ENCODE measurements at regions not wholly inside any gene's neighbourhood (a gene's known extent, or its start where the extent isn't known, plus 50 kb on each side); places are given as distances from the start of the nearest gene placed in this dataset.

DNA sequence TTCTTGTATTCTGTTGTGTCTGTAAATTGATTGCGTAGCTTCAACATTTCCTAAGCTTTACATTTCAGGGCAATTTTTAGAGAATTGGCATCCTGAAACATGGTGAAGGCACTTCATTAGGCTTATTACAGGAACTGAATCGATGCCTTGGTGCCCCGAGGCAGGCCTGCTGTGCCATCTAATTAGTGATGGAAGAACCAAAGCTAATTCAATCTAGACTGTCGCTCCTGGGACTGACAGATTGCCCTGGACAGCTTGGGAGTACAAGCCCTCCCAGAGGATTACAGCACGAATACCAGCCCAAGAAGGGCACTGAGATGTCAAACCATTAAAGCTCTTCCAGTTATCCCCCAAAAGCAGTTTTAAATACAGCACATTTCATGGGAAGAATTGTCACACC lies 243.2 kb upstream of the ZC3H12C start:
- TF ChIP-seq SPI1 (IDR thresholded peaks at IDR 0.05; ENCODE audit: low read depth, low read length) (no peak), POLR2AphosphoS5 (IDR thresholded peaks at IDR 0.05; ENCODE audit: low read depth, low read length) (no peak), PAX5 (IDR thresholded peaks at IDR 0.05; ENCODE audit: insufficient read depth, low read length, severe bottlenecking) (no peak), POLR2A (IDR thresholded peaks at IDR 0.05; ENCODE audit: low read depth, low read length) (no peak), TAF1 (IDR thresholded peaks at IDR 0.05; ENCODE audit: low read depth, low read length) (no peak)
